GM18505 (cell line): ENCODE measurements at regions not wholly inside any gene's neighbourhood (a gene's known extent, or its start where the extent isn't known, plus 50 kb on each side); places are given as distances from the start of the nearest gene placed in this dataset.

Experiments used
- ATAC-seq: cut with Tn5 transposase; IDR thresholded peaks from one replicate; pipeline ENCODE4 v1.9.1; 2021; ENCODE audit not compliant: unreplicated experiment
- POLR2A ChIP-seq: IDR thresholded peaks from 4 replicates; pipeline ENCODE4 v1.6.1; 2011; ENCODE audit warnings: borderline replicate concordance; ENCODE audit not compliant: insufficient read depth, insufficient read length; ENCODE audit errors: extremely low read depth

DNA sequence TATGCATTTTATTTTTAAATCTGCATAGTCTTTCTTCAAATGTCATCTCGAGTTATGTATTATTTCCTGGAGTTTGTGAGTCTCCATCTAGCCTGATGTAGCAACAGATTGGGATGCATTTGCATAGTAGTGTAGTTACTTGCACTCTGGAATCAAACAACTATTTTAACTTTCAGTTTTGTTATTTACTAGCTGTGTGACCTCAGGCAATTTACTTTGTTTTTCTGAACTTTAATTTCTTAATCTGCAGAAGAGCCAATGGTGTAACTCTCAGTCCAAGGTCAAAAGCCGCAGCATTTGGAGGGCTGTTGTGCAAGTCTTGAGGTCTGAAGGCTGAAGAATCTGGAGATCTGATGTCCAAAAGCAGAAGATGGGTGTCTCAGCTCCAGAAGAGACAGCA, 175.8 kb upstream of the SORCS1 start:
- ATAC-seq: no peak
- TF ChIP-seq POLR2A: no peak

DNA sequence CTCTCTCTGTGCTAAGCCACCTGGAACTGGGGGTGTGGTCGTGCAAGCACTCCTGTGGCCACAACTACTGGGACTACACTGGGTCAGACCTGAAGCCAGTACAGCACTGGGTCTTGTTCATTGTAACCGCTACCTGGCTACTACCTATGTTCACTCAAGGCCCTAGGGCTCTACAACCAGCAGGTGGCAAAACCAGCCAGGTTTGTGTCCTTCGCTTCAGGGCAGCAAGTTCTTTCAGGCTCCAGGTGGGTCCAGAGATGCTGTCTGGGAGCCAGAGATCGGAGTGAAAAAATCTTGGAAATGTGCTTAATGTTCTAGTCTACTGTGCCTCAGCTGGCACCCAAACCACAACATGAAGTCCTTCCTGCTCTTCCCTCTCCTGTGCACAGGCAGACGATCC, 171.6 kb upstream of the SORCS1 start:
- no peak for ATAC-seq
- TF ChIP-seq POLR2A: no peak

DNA sequence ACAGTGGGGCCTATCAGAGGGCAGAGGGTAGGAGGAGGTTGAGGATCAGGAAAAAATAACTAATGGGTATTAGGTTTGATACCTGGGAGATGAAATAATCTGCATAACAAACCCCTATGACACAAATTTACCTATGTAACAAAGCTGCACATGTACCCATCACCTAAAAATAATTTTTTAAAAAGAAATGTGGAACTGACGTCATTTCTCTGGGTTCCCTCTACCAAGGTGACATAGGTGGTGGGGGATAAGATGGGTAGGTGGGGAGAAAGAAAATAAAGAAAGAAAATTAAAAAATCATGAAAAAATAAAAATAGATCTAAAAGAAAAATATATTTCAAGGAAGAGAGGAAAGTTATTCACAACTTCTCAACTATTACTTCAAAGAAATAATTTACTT, 153.1 kb upstream of the SORCS1 start:
- no peak for ATAC-seq
- TF ChIP-seq POLR2A: no peak

DNA sequence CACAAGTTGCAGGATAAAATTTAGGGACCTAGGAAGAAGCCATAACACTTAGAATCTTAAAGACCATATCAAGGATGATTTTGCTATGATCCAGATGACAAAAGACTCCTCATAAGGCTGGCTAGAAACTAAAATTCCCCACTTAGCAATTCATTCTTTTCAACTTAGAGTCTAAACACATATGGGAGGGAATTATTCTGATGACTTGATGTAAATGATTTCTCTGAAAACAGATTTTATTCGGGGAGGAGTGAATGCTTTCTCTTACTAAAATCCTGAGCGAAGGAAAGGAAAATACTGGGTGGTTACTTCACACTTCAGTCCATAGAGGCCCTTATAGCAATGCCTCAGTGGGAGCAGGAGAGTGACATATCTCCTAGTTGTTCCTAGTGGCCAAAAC, 138.7 kb upstream of the SORCS1 start:
- ATAC-seq: no peak
- TF ChIP-seq POLR2A: no peak

DNA sequence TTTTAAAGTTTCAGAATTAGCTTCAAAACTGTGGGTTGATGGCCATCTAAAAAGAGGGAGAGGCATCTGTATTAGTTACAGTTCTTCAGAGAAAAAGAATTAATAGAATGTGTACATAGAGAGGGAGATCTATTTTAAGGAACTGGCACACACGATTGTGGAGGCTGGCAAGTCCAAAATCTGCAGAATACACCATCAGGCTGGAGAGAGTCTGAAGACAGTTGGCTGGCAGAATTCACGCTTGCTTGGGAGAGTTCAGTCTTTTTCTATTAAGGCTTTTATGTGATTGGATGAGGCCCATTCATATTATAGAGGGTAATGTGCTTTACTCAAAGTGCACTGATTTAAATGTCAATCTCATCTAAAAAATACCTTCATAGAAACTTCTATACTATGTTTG, 135.1 kb upstream of the SORCS1 start:
- no peak for ATAC-seq
- no peak for TF ChIP-seq POLR2A

DNA sequence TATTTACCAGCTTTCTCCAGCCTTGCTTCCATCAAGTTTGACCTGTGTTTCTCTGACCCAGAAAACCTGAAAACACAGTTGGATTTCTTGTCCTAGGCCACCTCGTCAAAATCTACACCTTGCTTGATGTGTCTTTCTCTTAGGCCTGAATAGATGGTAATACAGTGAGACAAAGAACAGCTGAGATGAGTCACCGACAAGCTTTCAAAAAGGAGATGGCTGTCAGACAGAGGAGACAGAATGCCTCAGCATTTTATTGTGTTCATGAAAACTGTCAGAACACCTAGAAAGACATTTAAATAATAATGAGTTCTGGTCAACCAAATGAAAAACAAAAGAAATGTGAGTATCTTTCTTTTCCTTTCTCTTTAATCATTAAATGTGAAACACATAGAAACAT, 119.7 kb upstream of the SORCS1 start:
- TF ChIP-seq POLR2A: no peak
- ATAC-seq: no peak

DNA sequence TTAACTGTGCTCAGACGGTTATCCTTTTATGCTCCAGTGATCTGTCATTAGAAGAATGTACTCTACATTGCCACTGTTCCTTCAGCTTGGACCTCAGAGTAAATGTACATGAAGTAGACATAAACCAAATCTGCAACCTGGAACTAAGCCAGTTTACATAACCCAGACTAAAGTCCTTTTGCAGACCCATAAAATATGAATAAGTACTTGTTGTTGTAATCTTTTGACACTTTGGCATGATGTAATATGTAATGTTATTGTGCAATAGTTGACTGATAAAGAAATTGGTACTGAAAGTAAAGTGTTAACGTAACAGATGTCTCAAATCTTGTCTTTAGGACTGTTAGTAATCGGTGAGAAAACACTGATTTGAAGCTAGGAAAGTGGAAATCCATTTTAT, 115.8 kb upstream of the SORCS1 start:
- no peak for ATAC-seq
- no peak for TF ChIP-seq POLR2A

DNA sequence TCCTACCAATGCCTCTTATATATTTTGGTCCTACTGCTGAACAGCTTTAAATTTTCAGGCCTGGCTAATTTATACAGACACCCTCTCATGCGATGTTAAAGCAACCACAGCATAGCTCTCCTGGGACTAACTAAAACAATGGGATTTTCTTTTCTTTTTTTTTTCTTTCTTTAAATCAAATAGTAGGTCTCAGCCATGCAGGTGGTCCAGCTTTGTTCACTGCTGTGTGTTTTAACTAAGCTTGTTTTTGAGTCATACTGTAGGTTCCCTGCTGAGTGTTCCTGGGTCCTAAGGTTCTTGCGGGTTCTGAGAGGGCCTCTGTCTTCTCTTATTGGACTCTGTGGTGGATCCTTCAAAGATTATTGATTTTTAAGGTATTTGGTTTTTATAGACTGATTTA, 113.1 kb upstream of the SORCS1 start:
- no peak for ATAC-seq
- no peak for TF ChIP-seq POLR2A

DNA sequence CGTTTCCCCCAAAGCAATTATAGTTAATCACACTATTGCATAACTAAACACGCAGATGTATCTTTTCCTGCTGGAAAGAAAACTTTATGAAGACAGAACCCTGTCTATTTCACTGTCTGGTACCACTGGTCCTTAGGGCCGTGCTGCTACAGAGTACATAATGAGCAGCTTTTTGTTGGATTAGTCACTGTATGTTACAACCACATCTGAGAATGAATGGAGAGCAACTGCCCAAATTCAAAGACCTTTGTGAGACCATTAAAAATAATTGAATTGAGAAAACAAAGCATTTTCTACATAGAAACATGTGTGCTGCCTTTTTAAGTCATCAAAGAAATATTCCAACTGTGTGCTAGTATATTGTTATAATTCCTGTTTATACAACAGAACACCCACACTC, 111.3 kb upstream of the SORCS1 start:
- no peak for TF ChIP-seq POLR2A
- ATAC-seq: no peak

DNA sequence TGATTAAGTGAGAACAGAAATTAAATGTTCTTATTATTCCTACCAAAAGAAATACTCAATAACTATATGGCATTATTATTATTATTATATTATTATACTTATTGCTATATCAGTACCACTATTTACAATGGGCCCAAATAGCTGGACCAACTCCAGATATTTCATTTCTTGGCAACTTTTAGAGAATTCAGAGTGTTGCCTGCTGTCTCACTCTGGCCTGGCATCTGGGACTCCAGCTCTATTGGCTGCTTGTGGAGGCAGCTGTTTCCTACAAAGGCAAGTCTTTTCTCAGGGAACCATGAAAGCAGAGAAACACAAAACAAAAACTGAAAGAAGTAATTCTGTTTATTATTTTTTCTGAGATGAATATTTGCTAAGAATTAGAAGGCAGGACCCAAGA, 105.1 kb upstream of the SORCS1 start:
- TF ChIP-seq POLR2A: no peak
- ATAC-seq: no peak

DNA sequence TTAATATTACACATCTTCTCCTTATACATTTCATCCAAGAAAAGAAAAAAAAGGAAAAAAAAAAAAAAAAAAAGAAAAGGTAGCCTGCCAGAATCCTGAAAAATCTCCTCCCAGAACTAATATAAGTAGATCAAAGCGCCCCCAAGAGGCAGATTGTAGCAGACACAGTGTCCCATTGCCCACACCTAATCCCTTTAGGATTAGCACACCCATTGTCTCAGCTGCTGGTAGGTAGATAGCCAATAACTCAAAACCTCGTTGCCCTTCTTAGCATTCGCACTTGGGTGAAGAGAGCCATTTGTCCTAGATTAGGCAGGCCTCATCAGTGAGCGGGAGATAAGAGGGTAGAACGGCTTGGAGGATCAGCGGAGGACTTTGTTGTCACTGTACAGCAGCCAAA, 100.2 kb upstream of the SORCS1 start:
- ATAC-seq: no peak

DNA sequence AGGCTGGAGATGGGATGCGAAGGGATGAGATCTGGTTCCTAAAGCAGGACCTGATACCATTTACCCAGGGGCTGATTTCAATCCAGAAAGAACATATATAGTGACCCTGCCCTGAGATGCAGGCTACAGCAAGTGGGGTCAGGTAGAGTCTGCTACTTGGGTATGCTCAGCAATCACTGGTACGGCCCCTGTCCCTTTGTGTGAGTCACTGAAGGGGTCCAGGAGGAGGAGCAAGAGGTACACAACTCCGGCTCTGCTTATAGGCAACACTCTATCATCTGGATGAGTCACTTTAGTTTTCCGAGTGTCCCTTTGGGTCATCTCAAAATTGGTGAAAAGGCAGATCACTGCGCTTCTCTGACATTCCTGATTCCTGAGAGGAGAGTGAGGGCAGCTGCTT, 79.6 kb upstream of the SORCS1 start:
- no peak for TF ChIP-seq POLR2A
- ATAC-seq: no peak

More for the DNA sequence above, 100.2 kb upstream of the SORCS1 start:
- TF ChIP-seq POLR2A: no peak

DNA sequence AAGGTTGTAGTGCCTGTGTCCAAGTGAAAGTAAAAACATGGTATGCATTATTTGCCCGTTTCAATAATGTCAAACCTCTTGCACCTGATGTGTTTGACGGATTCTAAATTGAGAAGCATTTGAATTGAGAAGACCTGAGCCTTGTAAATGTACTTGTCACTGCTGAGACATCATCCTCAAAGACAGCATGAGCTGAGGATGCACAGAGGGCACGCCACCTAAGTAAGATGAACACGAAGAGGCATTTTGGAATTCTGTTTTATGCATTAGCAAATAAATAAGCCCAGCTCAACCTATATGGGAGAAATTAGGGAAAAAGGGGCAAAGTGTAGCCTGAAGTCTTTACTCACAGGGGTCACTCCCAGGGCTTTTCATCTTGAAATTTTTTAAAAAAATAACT, 73.8 kb upstream of the SORCS1 start:
- no peak for ATAC-seq

DNA sequence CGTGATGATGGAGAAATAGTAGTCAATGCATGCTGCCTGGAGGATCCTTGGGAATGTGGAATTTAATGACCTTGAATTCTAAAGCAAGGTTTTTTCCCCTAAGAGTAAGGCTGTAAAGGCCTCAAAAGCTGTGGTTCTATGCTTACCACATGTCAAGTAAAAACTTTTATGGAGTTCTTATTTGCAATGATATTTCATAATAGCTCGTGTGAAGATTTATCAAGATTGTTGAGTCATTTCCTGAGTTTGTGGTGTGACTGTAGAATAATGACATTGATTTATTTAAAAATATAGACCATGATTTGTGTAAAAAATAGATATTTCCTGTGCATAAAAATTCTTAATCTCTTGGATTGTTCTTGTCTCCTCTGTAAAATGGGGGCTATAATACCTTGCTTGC, 67.5 kb upstream of the SORCS1 start:
- no peak for ATAC-seq
- TF ChIP-seq POLR2A: no peak

More for the DNA sequence above, 73.8 kb upstream of the SORCS1 start:
- TF ChIP-seq POLR2A: no peak

DNA sequence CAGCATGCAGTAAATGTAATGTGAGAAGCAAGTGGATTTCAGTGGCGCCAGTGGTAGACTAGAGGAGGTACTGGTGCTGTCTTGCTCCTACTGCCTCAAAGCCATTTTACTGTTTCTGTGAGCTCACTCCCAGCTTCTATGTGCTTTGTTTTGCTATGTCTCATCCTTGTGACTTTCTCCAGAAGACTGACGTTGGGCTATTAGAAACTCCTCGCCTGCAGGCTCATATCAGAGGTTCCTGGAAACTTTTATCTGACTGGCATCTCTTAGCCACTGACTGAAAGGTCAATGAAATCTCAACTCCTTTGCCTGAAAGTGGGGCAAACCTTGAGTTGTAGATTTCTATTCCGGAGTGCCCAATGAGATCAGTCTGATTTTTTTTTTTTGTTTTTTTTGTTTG, 66.4 kb upstream of the SORCS1 start:
- ATAC-seq: no peak
- TF ChIP-seq POLR2A: no peak

DNA sequence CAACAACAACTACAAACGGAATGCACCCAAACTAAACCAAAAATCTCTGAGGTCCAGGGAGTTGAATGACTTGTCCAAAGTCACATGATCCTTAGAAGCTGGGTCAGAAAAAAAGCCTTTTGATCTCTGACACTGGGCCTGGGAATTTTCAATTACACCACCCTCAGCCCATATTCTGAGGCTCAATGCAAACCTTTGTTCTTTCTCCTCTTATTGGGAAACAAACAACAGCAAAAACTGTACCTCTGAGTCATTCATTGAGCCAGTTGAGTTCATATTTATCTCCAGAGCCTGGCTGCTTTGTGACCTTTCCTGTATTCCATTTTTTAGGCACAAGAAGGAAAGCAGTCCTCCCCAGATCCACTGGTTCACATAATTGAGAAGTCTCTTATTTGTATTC, 51.2 kb upstream of the SORCS1 start:
- no peak for ATAC-seq
- no peak for TF ChIP-seq POLR2A
